Endodermal cell (in vitro differentiated cells): ENCODE measurements at regions not wholly inside any gene's neighbourhood (a gene's known extent, or its start where the extent isn't known, plus 50 kb on each side); places are given as distances from the start of the nearest gene placed in this dataset.

Source experiments
- DNase-seq: peaks from one replicate; pipeline ENCODE4 v3.0.0-alpha.2; 2017
- H3K27ac ChIP-seq: 2 replicates; pipeline ENCODE4 v1.5.1; 2013; ENCODE audit warnings: mild to moderate bottlenecking, low read depth, low read length, moderate library complexity
- H3K27me3 ChIP-seq: 2 replicates; pipeline ENCODE4 v1.6.1; 2013; ENCODE audit warnings: mild to moderate bottlenecking, low read length, moderate library complexity; ENCODE audit not compliant: insufficient read depth, control insufficient read depth, poor library complexity, severe bottlenecking
- H3K36me3 ChIP-seq: 2 replicates; pipeline ENCODE4 v1.7.0; 2013; ENCODE audit warnings: mild to moderate bottlenecking, low read length, moderate library complexity; ENCODE audit not compliant: control insufficient read depth, insufficient read depth
- H3K4me1 ChIP-seq: one replicate; pipeline ENCODE4 v1.7.0; 2013; ENCODE audit warnings: low read length; ENCODE audit not compliant: control insufficient read depth, insufficient read depth
- H3K4me3 ChIP-seq: 2 replicates; pipeline ENCODE4 v1.5.1; 2013; ENCODE audit warnings: mild to moderate bottlenecking, low read length, moderate library complexity
- H3K9ac ChIP-seq: 2 replicates; pipeline ENCODE4 v1.6.1; 2013; ENCODE audit warnings: mild to moderate bottlenecking, low read length, moderate library complexity; ENCODE audit not compliant: poor library complexity, severe bottlenecking; ENCODE audit errors: extremely low read depth
- H3K9me3 ChIP-seq: 2 replicates; pipeline ENCODE4 v1.6.1; 2013; ENCODE audit warnings: mild to moderate bottlenecking, low read length, moderate library complexity; ENCODE audit not compliant: control insufficient read depth
- H3K27ac Mint-ChIP-seq: 2 replicates; pipeline ENCODE4 v1.8.0; 2020; ENCODE audit warnings: mixed read lengths
- H3K27me3 Mint-ChIP-seq: 2 replicates; pipeline ENCODE4 v1.8.0; 2021; ENCODE audit warnings: mild to moderate bottlenecking, mixed read lengths; ENCODE audit not compliant: insufficient read depth
- H3K36me3 Mint-ChIP-seq: 2 replicates; pipeline ENCODE4 v1.8.0; 2020; ENCODE audit warnings: low read depth, mixed read lengths
- H3K4me1 Mint-ChIP-seq: 2 replicates; pipeline ENCODE4 v1.8.0; 2020; ENCODE audit warnings: mixed read lengths
- H3K4me3 Mint-ChIP-seq: 2 replicates; pipeline ENCODE4 v1.8.0; 2020; ENCODE audit warnings: mild to moderate bottlenecking, moderate library complexity, mixed read lengths
- H3K9me3 Mint-ChIP-seq: 2 replicates; pipeline ENCODE4 v1.8.0; 2020; ENCODE audit warnings: mild to moderate bottlenecking, mixed read lengths
- CTCF ChIP-seq: fragments of 200-600 bp; sonication (generic); conservative IDR thresholded peaks from 2 replicates; pipeline ENCODE4 v1.5.0; 2021; ENCODE audit warnings: antibody characterized with exemption, mild to moderate bottlenecking
- WGBS, 2 experiments: methylation state at CpG; one replicate each; pipeline versions ENCODE4 v1.1.5 to v1.1.7; 2013; ENCODE audit warnings: missing lambda C conversion rate in 2 of 2, mixed read lengths in 1 of 2; ENCODE audit not compliant: insufficient coverage in 1 of 2, insufficient read length in 1 of 2; 5-methylcytosine and 5-hydroxymethylcytosine counted together

GRCh38 chr2:128692895-128693742 is 374.5 kb upstream of the HS6ST1 start:
- Mint-ChIP-seq H3K27ac (no peak overlapping the region), H3K4me1 (no peaks in the 10 kb centered on the region), H3K36me3 (no peaks in the 10 kb centered on the region), H3K4me3 (no peak overlapping the region), H3K27me3 (peaks cover 5% of the 10 kb centered on the region), H3K9me3 (peaks cover 4% of the 10 kb centered on the region)
- no peaks in the 10 kb centered on the region for H3K27me3 ChIP-seq
- 92 to 94% methylated on average over 11 to 15 of the region's 15 CpGs for WGBS, 2 experiments
- no peak for DNase-seq
- no peaks in the 10 kb centered on the region for H3K4me1 ChIP-seq
- no peak overlapping the region for H3K9ac ChIP-seq
- H3K27ac ChIP-seq = no peak overlapping the region
- H3K9me3 ChIP-seq = peaks cover 4% of the 10 kb centered on the region
- H3K4me3 ChIP-seq = no peak overlapping the region
- TF ChIP-seq CTCF = no peak
- no peaks in the 10 kb centered on the region for H3K36me3 ChIP-seq

- TF ChIP-seq CTCF = no peak
- Mint-ChIP-seq H3K9me3 (peaks cover 4% of the 10 kb centered on the region), H3K36me3 (no peaks in the 10 kb centered on the region), H3K27ac (no peak overlapping the region), H3K27me3 (peaks cover 5% of the 10 kb centered on the region), H3K4me1 (no peaks in the 10 kb centered on the region), H3K4me3 (no peak overlapping the region)
- Histone ChIP-seq H3K4me3 (no peak overlapping the region), H3K27ac (no peak overlapping the region), H3K9ac (no peak overlapping the region), H3K4me1 (no peaks in the 10 kb centered on the region), H3K27me3 (no peaks in the 10 kb centered on the region), H3K9me3 (peaks cover 4% of the 10 kb centered on the region), H3K36me3 (no peaks in the 10 kb centered on the region)
- WGBS, 2 experiments = 91 to 100% methylated on average over 3 to 7 of the region's 7 CpGs
- no peak for DNase-seq
Observed at GRCh38 chr2:128693743-128694029, 375.0 kb upstream of the HS6ST1 start.

- H3K36me3 Mint-ChIP-seq = no peaks in the 10 kb centered on the region
- H3K4me3 Mint-ChIP-seq = no peak overlapping the region
- H3K36me3 ChIP-seq = no peaks in the 10 kb centered on the region
- peaks cover 4% of the 10 kb centered on the region for H3K9me3 ChIP-seq
- H3K9me3 Mint-ChIP-seq = peaks cover 4% of the 10 kb centered on the region
- no peak overlapping the region for H3K27ac ChIP-seq
- H3K27me3 Mint-ChIP-seq = peaks cover 5% of the 10 kb centered on the region
- no peak for DNase-seq
- no peak overlapping the region for H3K9ac ChIP-seq
- no peaks in the 10 kb centered on the region for H3K4me1 Mint-ChIP-seq
- H3K27me3 ChIP-seq = no peaks in the 10 kb centered on the region
- no peaks in the 10 kb centered on the region for H3K4me1 ChIP-seq
- no peak overlapping the region for H3K27ac Mint-ChIP-seq
- TF ChIP-seq CTCF = no peak
- H3K4me3 ChIP-seq = no peak overlapping the region
- WGBS, 2 experiments = 86 to 93% methylated on average over 7 to 8 of the region's 8 CpGs
Observed at GRCh38 chr2:128695646-128696220, 377.1 kb upstream of the HS6ST1 start.
